ENCODE measurements at regions not wholly inside any gene's neighbourhood (a gene's known extent, or its start where the extent isn't known, plus 50 kb on each side); places are given as distances from the start of the nearest gene placed in this dataset.

DNA sequence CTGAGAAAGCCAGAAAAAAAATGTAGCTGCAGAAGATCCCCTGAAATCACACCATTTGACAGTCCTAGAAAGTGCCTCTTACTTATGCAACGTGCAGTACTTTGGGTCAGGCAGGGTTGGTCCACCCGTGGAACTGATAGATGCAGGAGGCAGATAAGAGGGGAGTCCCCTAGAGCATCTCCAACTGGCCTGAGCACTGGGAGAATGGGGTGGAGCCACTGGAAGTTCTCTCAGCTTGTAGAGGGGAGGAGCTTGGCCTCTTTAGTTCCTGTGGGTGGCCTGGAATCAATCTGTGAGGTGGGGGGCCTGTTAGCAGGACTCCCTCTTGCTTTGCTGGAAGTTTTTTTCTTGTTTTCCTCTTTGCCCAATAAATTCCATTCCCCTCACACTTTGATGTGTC lies 335.7 kb upstream of the NCAM2 start:
- no peaks in the 10 kb centered on the region for H3K27me3 Mint-ChIP-seq (ENCODE audit: insufficient read depth, unreplicated experiment)
- no peak overlapping the region for H3K4me3 Mint-ChIP-seq (ENCODE audit: unreplicated experiment)
- POLR2A ChIA-PET, result no interaction called here
- H3K36me3 Mint-ChIP-seq (ENCODE audit: insufficient read depth, unreplicated experiment), result no peaks in the 10 kb centered on the region
- H3K27ac Mint-ChIP-seq (ENCODE audit: low read depth, unreplicated experiment), result no peak overlapping the region
- TF ChIP-seq, protein P1, sequence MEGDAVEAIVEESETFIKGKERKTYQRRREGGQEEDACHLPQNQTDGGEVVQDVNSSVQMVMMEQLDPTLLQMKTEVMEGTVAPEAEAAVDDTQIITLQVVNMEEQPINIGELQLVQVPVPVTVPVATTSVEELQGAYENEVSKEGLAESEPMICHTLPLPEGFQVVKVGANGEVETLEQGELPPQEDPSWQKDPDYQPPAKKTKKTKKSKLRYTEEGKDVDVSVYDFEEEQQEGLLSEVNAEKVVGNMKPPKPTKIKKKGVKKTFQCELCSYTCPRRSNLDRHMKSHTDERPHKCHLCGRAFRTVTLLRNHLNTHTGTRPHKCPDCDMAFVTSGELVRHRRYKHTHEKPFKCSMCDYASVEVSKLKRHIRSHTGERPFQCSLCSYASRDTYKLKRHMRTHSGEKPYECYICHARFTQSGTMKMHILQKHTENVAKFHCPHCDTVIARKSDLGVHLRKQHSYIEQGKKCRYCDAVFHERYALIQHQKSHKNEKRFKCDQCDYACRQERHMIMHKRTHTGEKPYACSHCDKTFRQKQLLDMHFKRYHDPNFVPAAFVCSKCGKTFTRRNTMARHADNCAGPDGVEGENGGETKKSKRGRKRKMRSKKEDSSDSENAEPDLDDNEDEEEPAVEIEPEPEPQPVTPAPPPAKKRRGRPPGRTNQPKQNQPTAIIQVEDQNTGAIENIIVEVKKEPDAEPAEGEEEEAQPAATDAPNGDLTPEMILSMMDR (IDR thresholded peaks at IDR 0.05; ENCODE audit: unreplicated experiment), result no peak
- BruUV-seq (replicated peaks), result no TSS peak
- intact Hi-C loops (cut with micrococcal nuclease), result no loop called here
- DNase-seq (ENCODE audit: unreplicated experiment), result no peak
- peaks cover 14% of the 10 kb centered on the region for H3K4me1 Mint-ChIP-seq (ENCODE audit: insufficient read depth, unreplicated experiment)
- CTCF ChIA-PET, result no interaction called here
- H3K9me3 Mint-ChIP-seq (ENCODE audit: unreplicated experiment), result peaks cover 8% of the 10 kb centered on the region

DNA sequence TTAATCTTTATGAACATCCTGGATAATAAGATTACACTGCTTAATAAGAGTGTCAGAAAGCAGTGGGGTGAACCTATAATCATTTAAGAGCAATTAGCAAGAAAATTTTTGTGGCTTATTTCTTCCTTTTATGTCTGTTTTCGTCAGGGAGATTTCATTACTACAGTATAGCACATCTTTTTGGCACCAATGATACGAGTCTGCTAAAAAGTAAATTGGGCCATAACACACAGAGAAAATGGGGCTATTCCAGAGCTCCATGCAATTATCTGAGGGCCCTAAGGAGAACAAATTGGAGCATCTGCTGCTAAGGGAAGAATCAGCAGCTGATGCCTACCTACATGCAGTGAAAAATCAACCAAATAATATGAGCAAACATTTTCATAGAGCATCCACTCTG lies 330.3 kb upstream of the NCAM2 start:
- TF ChIP-seq, protein P1 (IDR thresholded peaks at IDR 0.05; ENCODE audit: unreplicated experiment), result no peak
- no peak overlapping the region for H3K27ac Mint-ChIP-seq (ENCODE audit: low read depth, unreplicated experiment)
- POLR2A ChIA-PET, result no interaction called here
- H3K9me3 Mint-ChIP-seq (ENCODE audit: unreplicated experiment), result no peaks in the 10 kb centered on the region
- CTCF ChIA-PET, result no interaction called here
- intact Hi-C loops (cut with micrococcal nuclease), result no loop called here
- peaks cover 3% of the 10 kb centered on the region for H3K4me1 Mint-ChIP-seq (ENCODE audit: insufficient read depth, unreplicated experiment)
- H3K4me3 Mint-ChIP-seq (ENCODE audit: unreplicated experiment), result no peak overlapping the region
- no peaks in the 10 kb centered on the region for H3K27me3 Mint-ChIP-seq (ENCODE audit: insufficient read depth, unreplicated experiment)
- DNase-seq (ENCODE audit: unreplicated experiment), result no peak
- no TSS peak for BruUV-seq (replicated peaks)
- H3K36me3 Mint-ChIP-seq (ENCODE audit: insufficient read depth, unreplicated experiment), result no peaks in the 10 kb centered on the region

DNA sequence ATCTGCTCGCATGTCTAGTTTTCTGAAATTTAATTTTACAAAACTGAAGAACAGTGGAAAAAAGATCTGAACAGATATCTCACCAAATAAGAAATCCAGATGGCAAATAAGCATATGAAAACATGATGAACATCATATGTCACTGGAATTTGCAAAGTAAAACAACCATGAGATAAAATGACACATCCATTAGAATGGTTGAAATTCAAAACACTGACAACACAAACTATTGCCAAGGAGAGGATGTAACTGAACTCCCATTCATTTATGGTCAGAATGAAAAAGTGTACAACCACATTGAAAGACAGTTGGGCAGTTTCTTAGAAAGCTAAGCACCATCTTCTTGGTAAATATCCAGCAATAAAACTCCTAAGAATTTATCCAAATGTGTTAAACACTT lies 312.7 kb upstream of the NCAM2 start:
- intact Hi-C loops (cut with micrococcal nuclease), result no loop called here
- no TSS peak for BruUV-seq (replicated peaks)
- CTCF ChIA-PET, result no interaction called here
- Mint-ChIP-seq H3K36me3 (ENCODE audit: insufficient read depth, unreplicated experiment) (no peaks in the 10 kb centered on the region), H3K9me3 (ENCODE audit: unreplicated experiment) (peaks cover 20% of the 10 kb centered on the region), H3K27ac (ENCODE audit: low read depth, unreplicated experiment) (no peak overlapping the region), H3K4me1 (ENCODE audit: insufficient read depth, unreplicated experiment) (no peaks in the 10 kb centered on the region), H3K27me3 (ENCODE audit: insufficient read depth, unreplicated experiment) (no peaks in the 10 kb centered on the region), H3K4me3 (ENCODE audit: unreplicated experiment) (no peak overlapping the region)
- TF ChIP-seq, protein P1 (IDR thresholded peaks at IDR 0.05; ENCODE audit: unreplicated experiment), result no peak
- POLR2A ChIA-PET, result interaction anchor here (0.7 kb wide), 1 partner anchor 10 kb away, joined by 3 read pairs; no protein-coding TSS in a partner anchor
- DNase-seq (ENCODE audit: unreplicated experiment), result no peak

DNA sequence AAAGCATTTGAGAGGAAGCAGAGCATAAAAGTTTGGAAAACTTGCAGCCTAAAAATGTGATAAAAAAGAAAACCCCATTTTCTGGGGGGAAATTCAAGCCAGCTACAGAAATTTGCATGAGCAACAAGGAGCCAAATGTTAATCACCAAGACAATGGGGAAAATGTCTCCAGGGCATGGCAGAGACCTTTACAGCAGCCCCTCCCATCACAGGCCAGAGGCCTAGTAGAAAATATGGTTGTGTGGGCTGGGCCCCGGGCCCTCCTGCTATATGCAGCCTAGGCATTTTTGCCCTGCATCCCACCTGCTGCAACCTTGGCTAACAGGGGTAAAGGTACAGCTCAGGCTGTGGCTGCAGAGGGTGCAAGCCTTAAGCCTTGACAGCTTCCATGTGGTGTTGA lies 299.6 kb upstream of the NCAM2 start:
- TF ChIP-seq, protein P1 (IDR thresholded peaks at IDR 0.05; ENCODE audit: unreplicated experiment), result no peak
- peaks cover 9% of the 10 kb centered on the region for H3K9me3 Mint-ChIP-seq (ENCODE audit: unreplicated experiment)

More for the DNA sequence above, 299.6 kb upstream of the NCAM2 start:
- CTCF ChIA-PET, result no interaction called here
- no peak overlapping the region for H3K27ac Mint-ChIP-seq (ENCODE audit: low read depth, unreplicated experiment)
- POLR2A ChIA-PET, result no interaction called here
- BruUV-seq (replicated peaks), result no TSS peak
- no peak overlapping the region for H3K4me3 Mint-ChIP-seq (ENCODE audit: unreplicated experiment)
- H3K4me1 Mint-ChIP-seq (ENCODE audit: insufficient read depth, unreplicated experiment), result no peaks in the 10 kb centered on the region
- DNase-seq (ENCODE audit: unreplicated experiment), result no peak
- no peaks in the 10 kb centered on the region for H3K27me3 Mint-ChIP-seq (ENCODE audit: insufficient read depth, unreplicated experiment)
- intact Hi-C loops (cut with micrococcal nuclease), result no loop called here
- no peaks in the 10 kb centered on the region for H3K36me3 Mint-ChIP-seq (ENCODE audit: insufficient read depth, unreplicated experiment)
